Embryonic facial prominence (tissue), 1 donor: ENCODE measurements at regions not wholly inside any gene's neighbourhood (a gene's known extent, or its start where the extent isn't known, plus 50 kb on each side); places are given as distances from the start of the nearest gene placed in this dataset.

ENCODE experiments used
- DNase-seq: peaks from one replicate; pipeline ENCODE4 v3.0.0-alpha.2; 2016; ENCODE audit errors: extremely low spot score

GRCh38 chr5:2297991-2298390 is 415.3 kb upstream of the IRX4 start:
- no peak for DNase-seq

GRCh38 chr5:2295476-2295875 is 412.8 kb upstream of the IRX4 start:
- no peak for DNase-seq

DNA sequence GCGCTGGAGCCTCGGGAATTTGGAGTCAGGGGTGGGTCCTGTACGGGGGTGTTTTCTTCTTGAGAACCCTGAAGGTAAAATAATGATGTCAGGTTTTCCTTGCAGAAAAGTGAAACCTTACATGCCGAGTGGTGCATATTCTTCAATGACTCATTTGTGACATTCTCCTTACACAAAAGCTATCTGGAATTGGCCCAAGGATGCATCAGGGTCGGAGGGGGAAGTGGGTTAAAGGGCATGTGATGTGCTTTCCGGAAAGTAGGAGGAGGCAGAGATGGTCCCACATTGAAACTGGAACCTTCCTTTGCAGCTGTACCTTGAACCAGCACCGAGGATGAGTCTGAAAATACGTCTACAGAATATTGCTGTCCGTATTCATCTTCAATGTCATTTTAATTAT is 411.2 kb upstream of the IRX4 start:
- no peak for DNase-seq

- no peak for DNase-seq
These were observed 408.6 kb upstream of the IRX4 start for GRCh38 chr5:2291146-2291840.

DNA sequence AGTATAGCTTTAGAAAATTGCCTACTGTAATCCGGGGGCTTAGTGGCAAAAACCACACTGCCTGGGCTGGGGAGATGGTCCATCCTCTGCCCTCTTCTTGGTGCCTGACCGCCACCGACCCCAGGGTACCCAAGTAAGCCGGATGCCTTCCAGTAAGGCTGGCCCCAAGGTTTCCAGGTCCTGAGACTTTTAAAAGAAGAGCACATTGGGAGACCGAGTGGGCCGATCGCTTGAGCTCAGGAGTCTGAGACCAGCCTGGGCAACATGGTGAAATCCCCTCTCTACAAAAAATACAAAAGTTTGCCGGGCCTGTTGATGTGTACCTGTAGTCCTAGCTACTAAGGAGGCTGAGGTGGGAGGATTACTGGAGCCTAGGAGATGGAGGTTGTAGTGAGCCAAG is 406.7 kb upstream of the IRX4 start:
- no peak for DNase-seq

DNA sequence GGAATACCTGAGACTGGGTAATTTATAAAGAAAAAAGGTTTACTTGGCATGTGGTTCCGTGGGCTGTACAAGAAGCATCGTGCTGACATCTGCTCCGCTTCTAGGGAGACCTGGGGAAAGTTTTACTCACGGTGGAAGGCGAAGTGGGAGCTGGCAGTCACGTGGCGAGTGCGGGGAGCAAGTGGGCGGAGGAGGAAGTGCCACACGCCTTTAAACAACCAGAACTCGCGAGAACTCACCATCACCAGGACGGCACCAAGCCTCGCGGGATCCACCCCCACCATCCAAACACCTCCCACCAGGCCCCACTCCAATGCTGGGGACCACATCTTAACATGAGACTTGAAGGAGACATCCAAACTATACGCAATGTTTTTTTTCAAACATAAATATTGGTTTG is 406.2 kb upstream of the IRX4 start:
- DNase-seq = no peak

- DNase-seq = no peak
These were observed 405.7 kb upstream of the IRX4 start for GRCh38 chr5:2288466-2288865.

DNA sequence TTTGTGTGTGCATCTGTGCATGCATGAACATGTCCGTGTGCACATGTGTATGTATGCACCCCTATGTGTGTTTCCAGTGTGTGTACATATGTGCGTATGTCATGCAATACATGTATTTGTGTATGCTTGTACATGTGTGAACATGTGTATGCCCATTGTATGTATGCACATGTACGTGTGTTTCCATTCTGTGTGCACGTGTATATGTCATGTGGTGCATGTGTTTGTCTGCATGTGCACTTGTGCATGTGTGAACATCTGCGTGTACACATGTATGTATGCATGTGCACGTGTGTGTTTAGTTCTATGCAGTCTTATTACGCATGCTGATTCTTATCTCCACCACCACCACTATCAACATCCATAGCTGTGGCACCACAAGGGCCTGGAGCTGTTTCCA is 403.5 kb upstream of the IRX4 start:
- DNase-seq = no peak

GRCh38 chr5:2284678-2285077 is 402.0 kb upstream of the IRX4 start:
- no peak for DNase-seq

- DNase-seq = no peak
These were observed 400.8 kb upstream of the IRX4 start for GRCh38 chr5:2283481-2284045.

GRCh38 chr5:2282893-2283292 is 400.2 kb upstream of the IRX4 start:
- DNase-seq = no peak

GRCh38 chr5:2282034-2282690 is 399.4 kb upstream of the IRX4 start:
- no peak for DNase-seq

DNA sequence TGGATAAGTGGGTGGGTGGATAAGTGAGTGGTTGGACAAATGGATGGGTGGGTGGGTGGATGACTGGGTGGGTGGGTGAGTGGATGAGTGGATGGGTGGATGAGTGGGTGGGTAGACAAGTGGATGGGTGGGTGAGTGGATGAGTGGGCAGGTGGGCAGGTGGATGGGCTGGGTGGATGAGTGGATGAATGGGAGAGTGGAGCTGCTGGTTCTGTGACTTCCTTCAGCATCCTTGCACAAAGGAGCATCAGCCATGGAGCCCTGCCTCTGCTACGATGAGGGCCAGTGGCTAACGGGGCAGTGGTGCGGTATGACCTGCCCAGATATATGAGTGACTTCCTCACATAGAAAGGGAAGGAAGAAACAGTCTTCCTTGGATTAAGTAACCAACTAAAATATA is 398.7 kb upstream of the IRX4 start:
- no peak for DNase-seq

DNA sequence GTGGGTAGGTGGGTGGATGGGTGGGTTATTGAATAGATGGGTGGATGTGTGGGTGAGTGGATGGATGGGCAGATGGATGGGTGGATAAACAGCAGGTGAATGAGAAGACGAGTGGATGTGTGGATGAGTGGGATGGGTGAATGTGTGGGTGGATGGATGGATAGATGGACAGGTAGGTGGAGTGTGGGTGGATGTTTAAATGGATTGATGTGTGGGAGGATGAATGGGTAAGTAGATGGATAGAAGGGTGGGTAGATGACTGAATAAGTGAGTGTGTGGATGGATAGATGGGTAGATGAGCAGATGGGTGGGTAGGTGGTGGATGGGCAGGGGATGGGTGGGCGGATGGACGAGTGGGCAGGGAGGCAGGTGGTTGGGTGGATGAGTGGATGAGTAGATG is 397.6 kb upstream of the IRX4 start:
- no peak for DNase-seq

DNA sequence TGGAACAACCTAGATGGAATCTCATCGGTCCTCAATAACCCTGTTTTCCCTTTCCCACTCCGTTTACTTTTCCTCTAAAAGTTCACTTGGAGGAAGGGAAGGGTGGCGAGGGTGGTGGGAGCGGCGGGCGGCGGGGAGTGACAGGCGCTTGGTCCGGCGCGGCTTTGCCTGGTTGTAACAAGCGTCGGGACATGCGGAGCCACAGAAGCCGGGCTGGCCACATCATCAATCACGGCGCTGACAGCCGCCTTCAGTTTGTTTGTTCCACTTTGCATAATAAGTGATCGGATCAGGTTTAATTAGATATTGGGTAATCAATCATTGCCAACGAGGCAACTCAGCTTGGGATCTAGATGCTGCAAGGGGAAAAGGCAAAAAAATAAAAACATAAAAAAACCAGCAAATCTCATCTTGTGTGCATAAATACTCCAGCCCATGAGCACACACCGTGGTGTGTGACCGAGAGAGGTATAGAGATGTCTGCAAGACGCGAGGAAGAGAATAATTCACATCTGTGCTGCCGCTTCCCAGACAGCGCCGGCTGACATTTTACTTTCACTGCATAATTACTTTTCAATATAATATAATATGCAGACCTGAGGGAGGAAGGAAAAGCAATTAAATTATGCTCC is 396.2 kb upstream of the IRX4 start:
- no peak for DNase-seq

GRCh38 chr5:2277886-2278285 is 395.2 kb upstream of the IRX4 start:
- no peak for DNase-seq

- DNase-seq = no peak
These were observed 393.4 kb upstream of the IRX4 start for GRCh38 chr5:2276101-2276500.

DNA sequence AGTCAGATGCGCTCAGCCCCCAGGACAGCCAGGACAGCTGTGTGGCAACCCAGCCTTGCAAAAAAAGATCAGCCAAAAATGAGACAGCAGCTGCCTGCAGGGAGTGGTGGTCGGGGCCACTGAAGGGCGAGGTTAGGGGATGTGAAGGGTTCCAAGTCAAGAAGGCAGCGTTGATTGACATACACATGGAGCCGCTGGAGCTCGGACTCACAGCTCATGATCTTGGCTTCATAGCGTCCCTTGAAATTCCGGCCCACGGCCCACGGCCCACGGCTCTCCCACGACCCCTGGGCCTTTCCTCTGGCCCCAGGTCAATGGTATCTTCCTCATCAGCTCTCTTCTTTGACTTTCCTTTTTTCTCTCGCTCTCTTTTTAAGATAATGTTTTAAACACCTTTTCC is 390.0 kb upstream of the IRX4 start:
- no peak for DNase-seq

DNA sequence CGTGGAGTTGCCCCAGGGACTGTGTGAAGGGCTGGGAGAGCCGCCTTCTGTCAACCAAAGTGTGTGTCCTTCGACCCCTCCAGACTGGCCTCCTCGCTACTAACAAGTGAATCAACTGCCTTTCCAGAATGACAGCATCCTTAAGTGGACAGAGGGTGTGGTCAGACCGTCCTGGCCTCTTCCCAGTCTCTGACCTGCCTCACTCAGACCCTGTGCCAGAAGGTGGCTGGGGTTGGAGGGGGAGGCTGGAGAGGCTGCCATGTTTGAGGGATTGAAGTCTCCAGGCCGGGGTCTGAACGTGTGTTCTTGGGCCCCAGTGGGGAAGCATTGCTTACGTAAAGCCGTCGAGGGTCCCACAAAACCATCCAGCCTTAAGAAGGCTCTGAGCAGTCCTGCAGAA is 389.3 kb upstream of the IRX4 start:
- DNase-seq = no peak

- no peak for DNase-seq
These were observed 388.6 kb upstream of the IRX4 start for GRCh38 chr5:2271316-2271715.

DNA sequence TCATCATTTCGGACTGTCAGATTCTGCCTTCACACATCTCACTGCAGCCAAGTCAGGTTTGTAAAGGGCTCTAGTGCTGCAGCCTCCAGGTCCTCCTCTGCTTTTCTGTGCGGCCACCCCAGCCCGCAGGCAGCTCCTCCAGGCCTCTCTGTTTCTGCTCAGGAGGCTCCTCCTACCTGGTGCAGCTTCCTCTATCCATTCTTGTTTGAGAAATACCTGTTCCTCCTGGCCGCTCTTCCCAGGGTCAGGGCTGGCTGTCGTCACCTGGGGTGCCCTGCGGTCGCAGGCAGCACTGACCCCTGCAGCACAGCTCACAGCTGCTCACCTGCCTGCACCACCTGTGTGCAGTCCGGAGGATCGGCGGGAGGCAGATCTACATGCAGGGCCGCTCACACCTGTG is 387.7 kb upstream of the IRX4 start:
- DNase-seq = no peak

GRCh38 chr5:2269656-2270055 is 386.9 kb upstream of the IRX4 start:
- no peak for DNase-seq

DNA sequence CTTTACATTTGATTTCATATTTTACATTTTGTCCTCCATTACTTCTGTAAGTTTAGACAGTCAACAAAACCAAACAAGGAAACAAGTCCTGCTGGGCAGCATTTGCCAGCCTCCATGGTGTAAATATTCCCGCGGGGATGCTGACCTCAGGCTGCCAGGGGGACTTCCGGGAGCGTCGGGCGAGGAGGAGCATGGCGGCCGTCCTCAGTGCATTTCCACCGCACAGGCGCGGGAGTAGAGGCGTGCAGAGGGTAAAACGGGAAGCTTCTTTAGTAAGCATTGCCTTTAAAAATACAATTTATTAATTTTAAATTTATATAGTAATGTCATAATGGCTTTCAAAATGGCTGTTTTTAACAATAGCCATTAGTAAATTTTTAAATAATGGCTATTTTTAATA is 385.3 kb upstream of the IRX4 start:
- no peak for DNase-seq
